HL-60 (cell line): ENCODE measurements at regions not wholly inside any gene's neighbourhood (a gene's known extent, or its start where the extent isn't known, plus 50 kb on each side); places are given as distances from the start of the nearest gene placed in this dataset.

Experiments used
- DNase-seq, 2 experiments: peaks; one replicate each; pipeline ENCODE4 v3.0.0-alpha.2; 2010 to 2020; ENCODE audit warnings: low read depth in 1 of 2, low spot score in 1 of 2
- H3K27ac ChIP-seq: fragments of 250-450 bp; sonication (Bioruptor Pico); replicated peaks from 2 replicates; pipeline ENCODE4 v1.5.1; 2020; ENCODE audit warnings: mild to moderate bottlenecking, moderate library complexity
- H3K27me3 ChIP-seq: fragments of 250-450 bp; sonication (Bioruptor Pico); 2 replicates; pipeline ENCODE4 v1.5.1; 2021; ENCODE audit warnings: mild to moderate bottlenecking, moderate library complexity; ENCODE audit not compliant: insufficient read depth, poor library complexity, severe bottlenecking
- H3K4me3 ChIP-seq: replicated peaks from 2 replicates; pipeline ENCODE4 v1.5.1; 2011; ENCODE audit warnings: mild to moderate bottlenecking, control low read depth, low read length; ENCODE audit not compliant: insufficient read depth
- GABPA ChIP-seq: IDR thresholded peaks from 2 replicates; pipeline ENCODE4 v1.6.1; 2012; ENCODE audit warnings: low read depth
- POLR2AphosphoS5 ChIP-seq: IDR thresholded peaks from 2 replicates; pipeline ENCODE4 v1.6.1; 2012; ENCODE audit warnings: low read depth
- SPI1 ChIP-seq: IDR thresholded peaks from 2 replicates; pipeline ENCODE4 v1.6.1; 2012; ENCODE audit warnings: low read depth, mild to moderate bottlenecking, borderline replicate concordance
- TF ChIP-seq, protein P1 (sequence below): IDR thresholded peaks from one replicate; pipeline ENCODE4 v1.5.1; 2011; ENCODE audit warnings: low read length, control low read depth, inconsistent platforms; ENCODE audit not compliant: insufficient read depth
- TF ChIP-seq, protein P2 (sequence below): IDR thresholded peaks from 2 replicates; pipeline ENCODE4 v1.6.1; 2012; ENCODE audit warnings: low read depth; ENCODE audit not compliant: insufficient replicate concordance

DNA sequence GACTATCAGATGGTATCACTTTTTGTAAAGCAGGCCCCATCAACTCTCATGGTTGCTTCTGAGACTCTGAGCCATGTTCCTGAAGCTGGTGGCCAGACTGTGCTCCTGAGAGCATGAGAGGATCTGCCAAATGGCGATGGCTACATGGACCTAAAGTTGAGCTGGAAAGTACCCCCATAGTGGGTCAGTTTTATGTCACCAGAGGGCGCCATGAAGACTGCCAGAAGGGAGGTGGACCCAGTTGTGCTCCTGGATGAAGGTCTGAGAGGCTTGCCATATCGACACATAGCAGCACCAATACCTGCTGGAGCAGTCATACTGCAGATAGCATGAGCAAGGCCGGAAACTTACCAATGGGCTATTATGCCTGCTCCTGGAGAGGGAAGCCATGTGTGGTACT is 105.7 kb downstream of the SLITRK2 start:
- DNase-seq: no peak
- TF ChIP-seq, protein P1, sequence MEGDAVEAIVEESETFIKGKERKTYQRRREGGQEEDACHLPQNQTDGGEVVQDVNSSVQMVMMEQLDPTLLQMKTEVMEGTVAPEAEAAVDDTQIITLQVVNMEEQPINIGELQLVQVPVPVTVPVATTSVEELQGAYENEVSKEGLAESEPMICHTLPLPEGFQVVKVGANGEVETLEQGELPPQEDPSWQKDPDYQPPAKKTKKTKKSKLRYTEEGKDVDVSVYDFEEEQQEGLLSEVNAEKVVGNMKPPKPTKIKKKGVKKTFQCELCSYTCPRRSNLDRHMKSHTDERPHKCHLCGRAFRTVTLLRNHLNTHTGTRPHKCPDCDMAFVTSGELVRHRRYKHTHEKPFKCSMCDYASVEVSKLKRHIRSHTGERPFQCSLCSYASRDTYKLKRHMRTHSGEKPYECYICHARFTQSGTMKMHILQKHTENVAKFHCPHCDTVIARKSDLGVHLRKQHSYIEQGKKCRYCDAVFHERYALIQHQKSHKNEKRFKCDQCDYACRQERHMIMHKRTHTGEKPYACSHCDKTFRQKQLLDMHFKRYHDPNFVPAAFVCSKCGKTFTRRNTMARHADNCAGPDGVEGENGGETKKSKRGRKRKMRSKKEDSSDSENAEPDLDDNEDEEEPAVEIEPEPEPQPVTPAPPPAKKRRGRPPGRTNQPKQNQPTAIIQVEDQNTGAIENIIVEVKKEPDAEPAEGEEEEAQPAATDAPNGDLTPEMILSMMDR: no peak
- TF ChIP-seq POLR2AphosphoS5 (no peak), SPI1 (no peak), GABPA (no peak)
- TF ChIP-seq, protein P2, sequence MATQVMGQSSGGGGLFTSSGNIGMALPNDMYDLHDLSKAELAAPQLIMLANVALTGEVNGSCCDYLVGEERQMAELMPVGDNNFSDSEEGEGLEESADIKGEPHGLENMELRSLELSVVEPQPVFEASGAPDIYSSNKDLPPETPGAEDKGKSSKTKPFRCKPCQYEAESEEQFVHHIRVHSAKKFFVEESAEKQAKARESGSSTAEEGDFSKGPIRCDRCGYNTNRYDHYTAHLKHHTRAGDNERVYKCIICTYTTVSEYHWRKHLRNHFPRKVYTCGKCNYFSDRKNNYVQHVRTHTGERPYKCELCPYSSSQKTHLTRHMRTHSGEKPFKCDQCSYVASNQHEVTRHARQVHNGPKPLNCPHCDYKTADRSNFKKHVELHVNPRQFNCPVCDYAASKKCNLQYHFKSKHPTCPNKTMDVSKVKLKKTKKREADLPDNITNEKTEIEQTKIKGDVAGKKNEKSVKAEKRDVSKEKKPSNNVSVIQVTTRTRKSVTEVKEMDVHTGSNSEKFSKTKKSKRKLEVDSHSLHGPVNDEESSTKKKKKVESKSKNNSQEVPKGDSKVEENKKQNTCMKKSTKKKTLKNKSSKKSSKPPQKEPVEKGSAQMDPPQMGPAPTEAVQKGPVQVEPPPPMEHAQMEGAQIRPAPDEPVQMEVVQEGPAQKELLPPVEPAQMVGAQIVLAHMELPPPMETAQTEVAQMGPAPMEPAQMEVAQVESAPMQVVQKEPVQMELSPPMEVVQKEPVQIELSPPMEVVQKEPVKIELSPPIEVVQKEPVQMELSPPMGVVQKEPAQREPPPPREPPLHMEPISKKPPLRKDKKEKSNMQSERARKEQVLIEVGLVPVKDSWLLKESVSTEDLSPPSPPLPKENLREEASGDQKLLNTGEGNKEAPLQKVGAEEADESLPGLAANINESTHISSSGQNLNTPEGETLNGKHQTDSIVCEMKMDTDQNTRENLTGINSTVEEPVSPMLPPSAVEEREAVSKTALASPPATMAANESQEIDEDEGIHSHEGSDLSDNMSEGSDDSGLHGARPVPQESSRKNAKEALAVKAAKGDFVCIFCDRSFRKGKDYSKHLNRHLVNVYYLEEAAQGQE: no peak
- Histone ChIP-seq H3K27ac (no peak overlapping the region), H3K27me3 (no peaks in the 10 kb centered on the region), H3K4me3 (no peak overlapping the region)

DNA sequence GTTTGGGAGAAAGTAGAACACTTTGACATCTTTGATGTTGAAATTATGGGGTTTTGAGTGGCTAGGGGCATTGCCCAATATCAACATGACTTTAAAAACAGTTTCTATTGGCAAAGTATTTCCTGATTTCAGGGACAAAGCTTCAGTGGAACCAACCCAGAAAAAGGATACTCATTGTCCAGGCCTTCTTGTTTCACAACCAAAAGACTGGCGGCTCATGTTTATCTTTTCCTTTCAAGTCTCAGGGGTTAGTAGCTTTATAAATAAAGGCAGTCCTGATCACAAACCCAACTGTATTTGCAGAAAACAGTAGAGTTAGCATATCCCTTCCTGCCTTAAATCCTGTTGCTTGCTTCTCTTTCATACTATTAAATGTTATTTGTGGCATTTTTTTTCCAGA is 119.1 kb downstream of the SLITRK2 start:
- no peak for DNase-seq
- no peak for TF ChIP-seq POLR2AphosphoS5
- TF ChIP-seq SPI1: no peak
- no peak for TF ChIP-seq GABPA
- TF ChIP-seq, protein P1: no peak
- TF ChIP-seq, protein P2: no peak
- Histone ChIP-seq H3K4me3 (no peak overlapping the region), H3K27me3 (no peaks in the 10 kb centered on the region), H3K27ac (no peak overlapping the region)

DNA sequence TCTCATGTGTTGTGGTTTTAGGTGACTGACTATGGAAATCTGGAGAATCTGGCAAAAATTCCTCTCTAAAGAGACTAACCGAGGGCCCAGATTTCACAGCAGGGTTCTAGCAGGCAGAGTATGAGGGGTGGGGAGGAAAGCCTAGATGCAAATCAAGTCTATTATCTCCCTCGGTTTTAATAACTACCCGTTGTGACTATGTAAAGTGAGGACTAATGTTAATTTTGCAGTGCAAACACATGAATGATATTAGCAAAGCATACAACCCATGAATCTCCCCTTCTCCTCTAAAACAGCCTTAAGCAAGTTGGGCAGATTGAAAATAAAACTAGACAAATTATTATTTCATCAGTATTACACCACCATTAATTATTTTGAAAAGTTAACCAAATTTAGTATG is 131.4 kb downstream of the SLITRK2 start:
- DNase-seq: no peak
- Histone ChIP-seq H3K27me3 (no peaks in the 10 kb centered on the region), H3K4me3 (no peak overlapping the region), H3K27ac (no peak overlapping the region)
- TF ChIP-seq POLR2AphosphoS5: no peak
- TF ChIP-seq, protein P2: no peak
- TF ChIP-seq GABPA: no peak
- TF ChIP-seq, protein P1: no peak
- no peak for TF ChIP-seq SPI1
